Activated naive CD8-positive, alpha-beta T cell treated with anti-CD3 and anti-CD28 coated beads for 36 hours (primary cell): ENCODE measurements at regions not wholly inside any gene's neighbourhood (a gene's known extent, or its start where the extent isn't known, plus 50 kb on each side); places are given as distances from the start of the nearest gene placed in this dataset.
"Not testable (repeated sequence)": the region's sequence is repeated elsewhere in the genome, so short reads cannot be mapped to it uniquely, and the experiment has no call there.

Experiments
- DNase-seq: peaks from one replicate; pipeline ENCODE4 v3.0.0; 2021
- H3K27ac Mint-ChIP-seq: one replicate; pipeline ENCODE4 v1.8.0; 2022; ENCODE audit warnings: mild to moderate bottlenecking, moderate library complexity, mixed read lengths
- H3K27me3 Mint-ChIP-seq: one replicate; pipeline ENCODE4 v1.8.0; 2022; ENCODE audit warnings: mild to moderate bottlenecking, mixed read lengths
- H3K36me3 Mint-ChIP-seq: one replicate; pipeline ENCODE4 v1.8.0; 2021; ENCODE audit warnings: mild to moderate bottlenecking, mixed read lengths
- H3K4me1 Mint-ChIP-seq: one replicate; pipeline ENCODE4 v1.8.0; 2021; ENCODE audit warnings: mixed read lengths
- H3K4me3 Mint-ChIP-seq: one replicate; pipeline ENCODE4 v1.8.0; 2022; ENCODE audit warnings: mild to moderate bottlenecking, moderate library complexity, mixed read lengths
- H3K9me3 Mint-ChIP-seq: one replicate; pipeline ENCODE4 v1.8.0; 2022; ENCODE audit warnings: mixed read lengths

GRCh38 chr2:159880729-159881128 lies 82.7 kb upstream of the CD302 start:
- H3K27me3 Mint-ChIP-seq = no peaks in the 10 kb centered on the region
- no peaks in the 10 kb centered on the region for H3K9me3 Mint-ChIP-seq
- H3K36me3 Mint-ChIP-seq = peaks cover 23% of the 10 kb centered on the region
- no peak for DNase-seq
- H3K27ac Mint-ChIP-seq = no peak overlapping the region
- H3K4me1 Mint-ChIP-seq = peaks cover 21% of the 10 kb centered on the region
- no peak overlapping the region for H3K4me3 Mint-ChIP-seq

GRCh38 chr2:159879051-159879604 lies 81.1 kb upstream of the CD302 start:
- Mint-ChIP-seq H3K36me3 (peaks cover 26% of the 10 kb centered on the region), H3K9me3 (no peaks in the 10 kb centered on the region), H3K4me3 (no peak overlapping the region), H3K27me3 (no peaks in the 10 kb centered on the region), H3K4me1 (peaks cover 23% of the 10 kb centered on the region), H3K27ac (peak overlapping the region; percentile 88)
- DNase-seq = peak; percentile 19

GRCh38 chr2:159875083-159875482 lies 77.1 kb upstream of the CD302 start:
- no peaks in the 10 kb centered on the region for H3K9me3 Mint-ChIP-seq
- no peak overlapping the region for H3K4me3 Mint-ChIP-seq
- no peaks in the 10 kb centered on the region for H3K27me3 Mint-ChIP-seq
- no peak for DNase-seq
- H3K27ac Mint-ChIP-seq = no peak overlapping the region
- H3K4me1 Mint-ChIP-seq = peaks cover 23% of the 10 kb centered on the region
- peaks cover 43% of the 10 kb centered on the region for H3K36me3 Mint-ChIP-seq

GRCh38 chr2:159873258-159873657 lies 75.2 kb upstream of the CD302 start:
- Mint-ChIP-seq H3K4me1 (peaks cover 9% of the 10 kb centered on the region), H3K36me3 (peaks cover 51% of the 10 kb centered on the region), H3K9me3 (no peaks in the 10 kb centered on the region), H3K27ac (no peak overlapping the region), H3K4me3 (no peak overlapping the region), H3K27me3 (no peaks in the 10 kb centered on the region)
- no peak for DNase-seq

GRCh38 chr2:159872353-159872752 lies 74.3 kb upstream of the CD302 start:
- no peaks in the 10 kb centered on the region for H3K9me3 Mint-ChIP-seq
- peaks cover 7% of the 10 kb centered on the region for H3K4me1 Mint-ChIP-seq
- H3K4me3 Mint-ChIP-seq = no peak overlapping the region
- DNase-seq = no peak
- H3K27ac Mint-ChIP-seq = no peak overlapping the region
- peaks cover 45% of the 10 kb centered on the region for H3K36me3 Mint-ChIP-seq
- no peaks in the 10 kb centered on the region for H3K27me3 Mint-ChIP-seq

GRCh38 chr2:159868598-159869159 lies 70.7 kb upstream of the CD302 start:
- not testable (repeated sequence) for DNase-seq, H3K27ac Mint-ChIP-seq, H3K4me3 Mint-ChIP-seq, H3K9me3 Mint-ChIP-seq, H3K4me1 Mint-ChIP-seq, H3K27me3 Mint-ChIP-seq
- H3K36me3 Mint-ChIP-seq = peaks cover 48% of the 10 kb centered on the region

GRCh38 chr2:159867567-159868361 lies 69.8 kb upstream of the CD302 start:
- Mint-ChIP-seq H3K4me1 (no peaks in the 10 kb centered on the region), H3K36me3 (peaks cover 51% of the 10 kb centered on the region)

GRCh38 chr2:159863526-159864160 lies 65.6 kb upstream of the CD302 start:
- peaks cover 42% of the 10 kb centered on the region for H3K36me3 Mint-ChIP-seq
- H3K9me3 Mint-ChIP-seq = no peaks in the 10 kb centered on the region
- DNase-seq = no peak
- no peak overlapping the region for H3K4me3 Mint-ChIP-seq
- H3K4me1 Mint-ChIP-seq = peaks cover 2% of the 10 kb centered on the region
- no peaks in the 10 kb centered on the region for H3K27me3 Mint-ChIP-seq
- H3K27ac Mint-ChIP-seq = no peak overlapping the region

More at GRCh38 chr2:159867567-159868361, 69.8 kb upstream of the CD302 start:
- Mint-ChIP-seq H3K27me3 (no peaks in the 10 kb centered on the region), H3K4me3 (no peak overlapping the region), H3K27ac (no peak overlapping the region), H3K9me3 (no peaks in the 10 kb centered on the region)
- no peak for DNase-seq

- H3K9me3 Mint-ChIP-seq = no peaks in the 10 kb centered on the region
- peaks cover 2% of the 10 kb centered on the region for H3K4me1 Mint-ChIP-seq
- no peak overlapping the region for H3K27ac Mint-ChIP-seq
- no peak overlapping the region for H3K4me3 Mint-ChIP-seq
- DNase-seq = no peak
- no peaks in the 10 kb centered on the region for H3K27me3 Mint-ChIP-seq
- H3K36me3 Mint-ChIP-seq = peaks cover 33% of the 10 kb centered on the region
Observed at GRCh38 chr2:159860581-159861310, 62.7 kb upstream of the CD302 start.

- H3K36me3 Mint-ChIP-seq = peaks cover 31% of the 10 kb centered on the region
Observed at GRCh38 chr2:159859583-159859982, 61.6 kb upstream of the CD302 start.

GRCh38 chr2:159856760-159857159 lies 58.8 kb upstream of the CD302 start:
- peaks cover 2% of the 10 kb centered on the region for H3K4me1 Mint-ChIP-seq
- H3K9me3 Mint-ChIP-seq = no peaks in the 10 kb centered on the region
- H3K36me3 Mint-ChIP-seq = peaks cover 17% of the 10 kb centered on the region
- DNase-seq = no peak
- H3K4me3 Mint-ChIP-seq = no peak overlapping the region
- H3K27me3 Mint-ChIP-seq = no peaks in the 10 kb centered on the region
- H3K27ac Mint-ChIP-seq = no peak overlapping the region

More at GRCh38 chr2:159859583-159859982, 61.6 kb upstream of the CD302 start:
- Mint-ChIP-seq H3K27ac (no peak overlapping the region), H3K9me3 (no peaks in the 10 kb centered on the region), H3K4me1 (peaks cover 2% of the 10 kb centered on the region), H3K4me3 (no peak overlapping the region), H3K27me3 (no peaks in the 10 kb centered on the region)
- no peak for DNase-seq

- H3K9me3 Mint-ChIP-seq = no peaks in the 10 kb centered on the region
- H3K27me3 Mint-ChIP-seq = no peaks in the 10 kb centered on the region
- H3K4me1 Mint-ChIP-seq = no peaks in the 10 kb centered on the region
- H3K27ac Mint-ChIP-seq = no peak overlapping the region
- DNase-seq = no peak
- peaks cover 13% of the 10 kb centered on the region for H3K36me3 Mint-ChIP-seq
- no peak overlapping the region for H3K4me3 Mint-ChIP-seq
Observed at GRCh38 chr2:159855557-159856061, 57.6 kb upstream of the CD302 start.

GRCh38 chr2:159855143-159855542 lies 57.1 kb upstream of the CD302 start:
- Mint-ChIP-seq H3K4me3 (no peak overlapping the region), H3K4me1 (no peaks in the 10 kb centered on the region), H3K27ac (no peak overlapping the region), H3K36me3 (peaks cover 10% of the 10 kb centered on the region), H3K27me3 (no peaks in the 10 kb centered on the region), H3K9me3 (no peaks in the 10 kb centered on the region)
- no peak for DNase-seq

- no peak for DNase-seq
- Mint-ChIP-seq H3K9me3 (no peaks in the 10 kb centered on the region), H3K27ac (no peak overlapping the region), H3K4me1 (no peaks in the 10 kb centered on the region), H3K27me3 (no peaks in the 10 kb centered on the region), H3K36me3 (peaks cover 9% of the 10 kb centered on the region), H3K4me3 (no peak overlapping the region)
Observed at GRCh38 chr2:159854481-159854880, 56.5 kb upstream of the CD302 start.

GRCh38 chr2:159853101-159853500 lies 55.1 kb upstream of the CD302 start:
- no peak overlapping the region for H3K27ac Mint-ChIP-seq
- H3K36me3 Mint-ChIP-seq = peaks cover 11% of the 10 kb centered on the region
- no peaks in the 10 kb centered on the region for H3K27me3 Mint-ChIP-seq
- no peaks in the 10 kb centered on the region for H3K9me3 Mint-ChIP-seq
- no peaks in the 10 kb centered on the region for H3K4me1 Mint-ChIP-seq
- no peak for DNase-seq
- no peak overlapping the region for H3K4me3 Mint-ChIP-seq
